GM23338 (cell line): ENCODE measurements at regions not wholly inside any gene's neighbourhood (a gene's known extent, or its start where the extent isn't known, plus 50 kb on each side); places are given as distances from the start of the nearest gene placed in this dataset.

Experiments
- CTCF ChIP-seq, 2 experiments: fragments of 200-600 bp in 1 of 2; sonication (generic) in 1 of 2; conservative IDR thresholded peaks; 2 replicates each; pipeline versions ENCODE4 v1.5.1 to v1.6.1; 2016 to 2017; ENCODE audit warnings: antibody characterized with exemption in 2 of 2, low read depth in 2 of 2, mild to moderate bottlenecking in 2 of 2, moderate library complexity in 1 of 2
- EZH2 ChIP-seq: fragments of 200-600 bp; sonication (generic); IDR thresholded peaks from one replicate; pipeline ENCODE4 v1.8.0; 2017; ENCODE audit warnings: antibody characterized with exemption, mild to moderate bottlenecking, low read depth; ENCODE audit not compliant: unreplicated experiment
- POLR2AphosphoS5 ChIP-seq: IDR thresholded peaks from 2 replicates; pipeline ENCODE4 v1.6.1; 2016; ENCODE audit warnings: antibody characterized with exemption, low read depth

GRCh38 chr3:177340243-177340830 lies 143.1 kb upstream of the TBL1XR1 start:
- no peak for TF ChIP-seq EZH2
- TF ChIP-seq CTCF (conservative IDR thresholded peaks at IDR 0.05; ENCODE audit: low read depth in 2 of 2) = no peak
- TF ChIP-seq POLR2AphosphoS5 = no peak
